ENCODE measurements at regions not wholly inside any gene's neighbourhood (a gene's known extent, or its start where the extent isn't known, plus 50 kb on each side); places are given as distances from the start of the nearest gene placed in this dataset.

- TF ChIP-seq, protein P1, sequence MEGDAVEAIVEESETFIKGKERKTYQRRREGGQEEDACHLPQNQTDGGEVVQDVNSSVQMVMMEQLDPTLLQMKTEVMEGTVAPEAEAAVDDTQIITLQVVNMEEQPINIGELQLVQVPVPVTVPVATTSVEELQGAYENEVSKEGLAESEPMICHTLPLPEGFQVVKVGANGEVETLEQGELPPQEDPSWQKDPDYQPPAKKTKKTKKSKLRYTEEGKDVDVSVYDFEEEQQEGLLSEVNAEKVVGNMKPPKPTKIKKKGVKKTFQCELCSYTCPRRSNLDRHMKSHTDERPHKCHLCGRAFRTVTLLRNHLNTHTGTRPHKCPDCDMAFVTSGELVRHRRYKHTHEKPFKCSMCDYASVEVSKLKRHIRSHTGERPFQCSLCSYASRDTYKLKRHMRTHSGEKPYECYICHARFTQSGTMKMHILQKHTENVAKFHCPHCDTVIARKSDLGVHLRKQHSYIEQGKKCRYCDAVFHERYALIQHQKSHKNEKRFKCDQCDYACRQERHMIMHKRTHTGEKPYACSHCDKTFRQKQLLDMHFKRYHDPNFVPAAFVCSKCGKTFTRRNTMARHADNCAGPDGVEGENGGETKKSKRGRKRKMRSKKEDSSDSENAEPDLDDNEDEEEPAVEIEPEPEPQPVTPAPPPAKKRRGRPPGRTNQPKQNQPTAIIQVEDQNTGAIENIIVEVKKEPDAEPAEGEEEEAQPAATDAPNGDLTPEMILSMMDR (IDR thresholded peaks at IDR 0.05) = no peak
- no peak for TF ChIP-seq POLR2A (IDR thresholded peaks at IDR 0.05)
These were observed 137.3 kb upstream of the PDE5A start for GRCh38 chr4:119765951-119766350.
